SU-DHL-6 (cell line): ENCODE measurements at regions not wholly inside any gene's neighbourhood (a gene's known extent, or its start where the extent isn't known, plus 50 kb on each side); places are given as distances from the start of the nearest gene placed in this dataset.

Experiments used
- CTCF ChIP-seq: fragments of 200-600 bp; sonication (generic); IDR thresholded peaks from one replicate; pipeline ENCODE4 v1.5.1; 2017; ENCODE audit warnings: antibody characterized with exemption, mild to moderate bottlenecking, low read length, moderate library complexity; ENCODE audit not compliant: insufficient read depth, poor library complexity, severe bottlenecking
- EZH2phosphoT487 ChIP-seq: fragments of 200-600 bp; sonication (generic), shearing (Covaris generic); conservative IDR thresholded peaks from 2 replicates; pipeline ENCODE4 v1.6.1; 2018; ENCODE audit warnings: mild to moderate bottlenecking, antibody characterized with exemption, low read length, moderate library complexity, mixed read lengths

DNA sequence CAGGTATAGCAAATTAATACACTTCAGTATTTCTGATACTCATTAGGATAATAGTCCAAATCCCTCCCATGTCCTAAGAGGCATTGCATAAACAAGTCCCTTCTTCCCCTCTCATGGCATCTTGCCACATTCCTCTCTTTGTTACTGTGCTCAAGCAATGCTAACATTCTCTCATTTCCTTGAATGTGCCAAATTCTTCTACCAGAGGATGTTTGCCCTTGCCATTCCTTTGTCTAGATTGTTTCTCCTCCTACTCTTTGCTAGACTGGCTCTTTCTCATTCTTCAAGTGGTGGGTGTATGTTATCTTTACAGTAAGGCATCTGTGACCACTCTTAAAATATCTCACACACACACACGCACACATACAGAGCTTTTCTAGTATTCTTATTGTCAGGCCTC, 621.0 kb upstream of the CXADR start:
- no peak for TF ChIP-seq CTCF
- no peak for TF ChIP-seq EZH2phosphoT487
